ENCODE measurements at regions not wholly inside any gene's neighbourhood (a gene's known extent, or its start where the extent isn't known, plus 50 kb on each side); places are given as distances from the start of the nearest gene placed in this dataset.

- H3K4me1 ChIP-seq: no peaks in the 10 kb centered on the region
- Mint-ChIP-seq H3K4me1 (ENCODE audit: low read depth, unreplicated experiment) (no peaks in the 10 kb centered on the region), H3K4me3 (ENCODE audit: unreplicated experiment) (no peak overlapping the region), H3K27me3 (ENCODE audit: insufficient read depth, unreplicated experiment) (no peaks in the 10 kb centered on the region), H3K36me3 (ENCODE audit: insufficient read depth, unreplicated experiment) (no peaks in the 10 kb centered on the region), H3K27ac (ENCODE audit: unreplicated experiment) (no peak overlapping the region), H3K9me3 (ENCODE audit: unreplicated experiment) (peaks cover 3% of the 10 kb centered on the region)
- DNase-seq: no peak
- TF ChIP-seq, protein P1, sequence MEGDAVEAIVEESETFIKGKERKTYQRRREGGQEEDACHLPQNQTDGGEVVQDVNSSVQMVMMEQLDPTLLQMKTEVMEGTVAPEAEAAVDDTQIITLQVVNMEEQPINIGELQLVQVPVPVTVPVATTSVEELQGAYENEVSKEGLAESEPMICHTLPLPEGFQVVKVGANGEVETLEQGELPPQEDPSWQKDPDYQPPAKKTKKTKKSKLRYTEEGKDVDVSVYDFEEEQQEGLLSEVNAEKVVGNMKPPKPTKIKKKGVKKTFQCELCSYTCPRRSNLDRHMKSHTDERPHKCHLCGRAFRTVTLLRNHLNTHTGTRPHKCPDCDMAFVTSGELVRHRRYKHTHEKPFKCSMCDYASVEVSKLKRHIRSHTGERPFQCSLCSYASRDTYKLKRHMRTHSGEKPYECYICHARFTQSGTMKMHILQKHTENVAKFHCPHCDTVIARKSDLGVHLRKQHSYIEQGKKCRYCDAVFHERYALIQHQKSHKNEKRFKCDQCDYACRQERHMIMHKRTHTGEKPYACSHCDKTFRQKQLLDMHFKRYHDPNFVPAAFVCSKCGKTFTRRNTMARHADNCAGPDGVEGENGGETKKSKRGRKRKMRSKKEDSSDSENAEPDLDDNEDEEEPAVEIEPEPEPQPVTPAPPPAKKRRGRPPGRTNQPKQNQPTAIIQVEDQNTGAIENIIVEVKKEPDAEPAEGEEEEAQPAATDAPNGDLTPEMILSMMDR (IDR thresholded peaks at IDR 0.05; ENCODE audit: insufficient read depth in 1 of 2, low read depth in 1 of 2, low read length in 1 of 2, severe bottlenecking in 1 of 2, unreplicated experiment in 1 of 2): no peak
- intact Hi-C loops (cut with micrococcal nuclease; ENCODE audit: unreplicated experiment): no loop called here
- POLR2A ChIA-PET: no interaction called here
- H3K36me3 ChIP-seq (ENCODE audit: control insufficient read depth, insufficient read depth, low read length): no peaks in the 10 kb centered on the region
- CTCF ChIA-PET: no interaction called here
- no peak overlapping the region for H3K4me3 ChIP-seq (ENCODE audit: low read depth, low read length)
- BruUV-seq (replicated peaks): no TSS peak
- H3K9me3 ChIP-seq: no peaks in the 10 kb centered on the region
- no peaks in the 10 kb centered on the region for H3K27me3 ChIP-seq (replicated peaks; ENCODE audit: control insufficient read depth, insufficient read depth, low read length)
Observed at GRCh38 chr1:218848009-218848408, 325.7 kb upstream of the LYPLAL1 start.

- H3K27me3 ChIP-seq (replicated peaks; ENCODE audit: control insufficient read depth, insufficient read depth, low read length): no peaks in the 10 kb centered on the region
- no peak overlapping the region for H3K4me3 ChIP-seq (ENCODE audit: low read depth, low read length)
- Mint-ChIP-seq H3K4me3 (ENCODE audit: unreplicated experiment) (no peak overlapping the region), H3K36me3 (ENCODE audit: insufficient read depth, unreplicated experiment) (no peaks in the 10 kb centered on the region), H3K4me1 (ENCODE audit: low read depth, unreplicated experiment) (no peaks in the 10 kb centered on the region), H3K27ac (ENCODE audit: unreplicated experiment) (no peak overlapping the region), H3K9me3 (ENCODE audit: unreplicated experiment) (no peaks in the 10 kb centered on the region), H3K27me3 (ENCODE audit: insufficient read depth, unreplicated experiment) (no peaks in the 10 kb centered on the region)
- intact Hi-C loops (cut with micrococcal nuclease; ENCODE audit: unreplicated experiment): no loop called here
- no peaks in the 10 kb centered on the region for H3K9me3 ChIP-seq
- POLR2A ChIA-PET: no interaction called here
- CTCF ChIA-PET: no interaction called here
- DNase-seq: no peak
- no peaks in the 10 kb centered on the region for H3K4me1 ChIP-seq
- H3K36me3 ChIP-seq (ENCODE audit: control insufficient read depth, insufficient read depth, low read length): no peaks in the 10 kb centered on the region
- TF ChIP-seq, protein P1 (IDR thresholded peaks at IDR 0.05; ENCODE audit: insufficient read depth in 1 of 2, low read depth in 1 of 2, low read length in 1 of 2, severe bottlenecking in 1 of 2, unreplicated experiment in 1 of 2): no peak
- BruUV-seq (replicated peaks): no TSS peak
Observed at GRCh38 chr1:218850367-218850766, 323.3 kb upstream of the LYPLAL1 start.

GRCh38 chr1:218851586-218851985 is 322.1 kb upstream of the LYPLAL1 start:
- DNase-seq: no peak
- H3K27ac Mint-ChIP-seq (ENCODE audit: unreplicated experiment): no peak overlapping the region
- H3K9me3 Mint-ChIP-seq (ENCODE audit: unreplicated experiment): no peaks in the 10 kb centered on the region
- Histone ChIP-seq H3K4me1 (peaks cover 11% of the 10 kb centered on the region; the same call in 1 of the 2 replicates), H3K27me3 (replicated peaks; ENCODE audit: control insufficient read depth, insufficient read depth, low read length) (no peaks in the 10 kb centered on the region), H3K36me3 (ENCODE audit: control insufficient read depth, insufficient read depth, low read length) (no peaks in the 10 kb centered on the region), H3K4me3 (ENCODE audit: low read depth, low read length) (no peak overlapping the region), H3K9me3 (no peaks in the 10 kb centered on the region)
- TF ChIP-seq, protein P1 (IDR thresholded peaks at IDR 0.05; ENCODE audit: insufficient read depth in 1 of 2, low read depth in 1 of 2, low read length in 1 of 2, severe bottlenecking in 1 of 2, unreplicated experiment in 1 of 2): no peak
- POLR2A ChIA-PET: no interaction called here
- CTCF ChIA-PET: no interaction called here
- no TSS peak for BruUV-seq (replicated peaks)
- H3K4me3 Mint-ChIP-seq (ENCODE audit: unreplicated experiment): no peak overlapping the region
- H3K27me3 Mint-ChIP-seq (ENCODE audit: insufficient read depth, unreplicated experiment): no peaks in the 10 kb centered on the region
- intact Hi-C loops (cut with micrococcal nuclease; ENCODE audit: unreplicated experiment): no loop called here
- no peaks in the 10 kb centered on the region for H3K4me1 Mint-ChIP-seq (ENCODE audit: low read depth, unreplicated experiment)
- H3K36me3 Mint-ChIP-seq (ENCODE audit: insufficient read depth, unreplicated experiment): no peaks in the 10 kb centered on the region
